K562 (cell line): ENCODE measurements at regions not wholly inside any gene's neighbourhood (a gene's known extent, or its start where the extent isn't known, plus 50 kb on each side); places are given as distances from the start of the nearest gene placed in this dataset.

Source experiments
- CBFB ChIP-seq: sonication (generic); formaldehyde crosslinking; IDR thresholded peaks from 2 replicates; pipeline ENCODE4 v1.4.0; 2020; ENCODE audit warnings: mild to moderate bottlenecking, missing genetic modification reagents
- CTCF ChIP-seq, 3 experiments: IDR thresholded peaks in 2 of 3; conservative IDR thresholded peaks in 1 of 3; 2 replicates each; pipeline ENCODE4 v1.5.1; 2011 to 2012; ENCODE audit warnings: low read length in 3 of 3, mild to moderate bottlenecking in 3 of 3, control low read depth in 2 of 3, improper control_type of control experiment in 1 of 3, inconsistent platforms in 1 of 3, low read depth in 1 of 3, mixed read lengths in 1 of 3, moderate library complexity in 1 of 3; ENCODE audit not compliant: insufficient read depth in 2 of 3
- DPF2 ChIP-seq: fragments of 450-650 bp; IDR thresholded peaks from 2 replicates; pipeline ENCODE4 v1.6.1; 2016
- FOXJ3 ChIP-seq: sonication (generic); formaldehyde crosslinking; IDR thresholded peaks from 2 replicates; pipeline ENCODE4 v1.4.0; 2020; ENCODE audit warnings: mild to moderate bottlenecking, missing genetic modification reagents
- HNRNPLL ChIP-seq: fragments of 200-400 bp; formaldehyde crosslinking; IDR thresholded peaks from 2 replicates; pipeline ENCODE4 v1.6.1; 2017; ENCODE audit warnings: low read length, low read depth, mild to moderate bottlenecking; ENCODE audit not compliant: poor library complexity, severe bottlenecking
- NFATC3 ChIP-seq: fragments of 450-650 bp; IDR thresholded peaks from 2 replicates; pipeline ENCODE4 v1.6.1; 2017; ENCODE audit warnings: mild to moderate bottlenecking
- RCOR1 ChIP-seq, 2 experiments: IDR thresholded peaks; 2 replicates each; pipeline ENCODE4 v1.6.1; 2012; ENCODE audit warnings: low read depth in 2 of 2, low read length in 2 of 2, borderline replicate concordance in 1 of 2, improper control_type of control experiment in 1 of 2
- SAP30 ChIP-seq: fragments of 200-600 bp; sonication (generic); IDR thresholded peaks from 2 replicates; pipeline ENCODE4 v1.6.1; 2012; ENCODE audit warnings: borderline replicate concordance, low read depth, mild to moderate bottlenecking, moderate library complexity, low read length, control low read depth, inconsistent platforms; ENCODE audit not compliant: insufficient read depth, poor library complexity, severe bottlenecking
- SMAD4 ChIP-seq: fragments of 250-450 bp; sonication (Bioruptor Pico); conservative IDR thresholded peaks from 2 replicates; pipeline ENCODE4 v1.8.0; 2021; ENCODE audit warnings: inconsistent platforms, mild to moderate bottlenecking, moderate library complexity
- SMC3 ChIP-seq: conservative IDR thresholded peaks from 2 replicates; pipeline ENCODE4 v1.6.1; 2011; ENCODE audit warnings: low read depth, low read length, improper control_type of control experiment; ENCODE audit not compliant: insufficient read depth
- SP1 ChIP-seq: sonication (generic); formaldehyde crosslinking; IDR thresholded peaks from 2 replicates; pipeline ENCODE4 v1.8.1; 2022; ENCODE audit warnings: mild to moderate bottlenecking, missing genetic modification reagents
- ZNF274 ChIP-seq: IDR thresholded peaks from 2 replicates; pipeline ENCODE4 v1.6.1; 2011; ENCODE audit warnings: low read depth, mild to moderate bottlenecking, low read length, moderate library complexity, borderline replicate concordance
- ZNF766 ChIP-seq: fragments of 200-800 bp; sonication (Bioruptor generic); conservative IDR thresholded peaks from 2 replicates; pipeline ENCODE4 v1.6.1; 2016; ENCODE audit warnings: missing genetic modification characterization, missing compliant biosample characterization

GRCh38 chr9:88312045-88312444 is 76.2 kb upstream of the SPIN1 start:
- TF ChIP-seq SMAD4 (CRISPR knock-in tag) (no peak), ZNF274 (no peak), CTCF (IDR thresholded peaks at IDR 0.05 in 2 of 3, conservative IDR thresholded peaks at IDR 0.05 in 1 of 3; ENCODE audit: insufficient read depth in 2 of 3, low read depth in 1 of 3, low read length in 3 of 3) (no peak), SP1 (CRISPR knock-in tag) (no peak), DPF2 (no peak), CBFB (no peak), SAP30 (no peak), ZNF766 (CRISPR knock-in tag) (no peak), SMC3 (no peak), RCOR1 (IDR thresholded peaks at IDR 0.05; ENCODE audit: borderline replicate concordance in 1 of 2, low read depth in 2 of 2, low read length in 2 of 2) (no peak), NFATC3 (no peak), HNRNPLL (no peak), FOXJ3 (CRISPR knock-in tag) (no peak)
